CD4-positive, alpha-beta T cell treated with Interleukin-15 for 4 hours (primary cell): ENCODE measurements at regions not wholly inside any gene's neighbourhood (a gene's known extent, or its start where the extent isn't known, plus 50 kb on each side); places are given as distances from the start of the nearest gene placed in this dataset.
"Not testable (repeated sequence)": the region's sequence is repeated elsewhere in the genome, so short reads cannot be mapped to it uniquely, and the experiment has no call there.

Experiments used
- DNase-seq: peaks from one replicate; pipeline ENCODE4 v3.0.0-alpha.2; 2020; ENCODE audit warnings: low spot score

DNA sequence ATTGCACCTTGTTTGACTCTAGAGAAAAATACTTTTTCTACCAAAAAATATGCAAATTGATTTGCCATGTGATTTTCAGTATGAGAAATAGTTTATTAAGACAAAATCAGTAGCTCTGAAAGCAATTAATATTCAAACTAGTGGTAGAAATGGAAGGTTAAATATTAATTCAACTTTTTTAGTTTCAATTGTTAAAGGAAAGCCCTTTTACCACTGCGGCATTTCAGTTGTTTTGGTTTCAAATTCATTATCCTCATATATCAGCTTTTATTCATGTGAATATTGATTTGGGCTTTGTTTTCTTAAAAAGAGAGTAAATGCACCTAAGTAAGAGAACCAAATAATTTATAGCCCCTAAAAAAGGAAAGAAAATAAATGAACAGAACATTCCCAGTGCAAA, 660.6 kb upstream of the CHD1 start:
- DNase-seq, result no peak

DNA sequence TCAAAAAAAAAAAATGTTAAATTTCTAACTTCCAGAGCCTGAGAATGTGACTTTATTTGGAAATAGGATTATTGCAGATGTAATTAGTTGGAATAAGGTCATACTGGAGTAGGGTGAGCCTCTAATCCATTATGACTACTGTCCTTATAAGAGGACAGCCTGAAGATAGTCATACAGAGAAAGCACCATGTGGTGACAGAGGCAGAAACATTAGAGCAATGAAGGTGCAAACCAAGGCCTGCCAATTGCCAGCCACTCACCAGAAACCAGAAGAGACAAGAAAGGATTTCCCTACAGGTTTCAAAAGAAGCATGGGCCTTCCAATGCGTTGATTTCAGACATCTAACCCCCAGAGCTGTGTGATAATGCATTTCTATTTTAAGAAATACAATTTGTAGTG, 659.2 kb upstream of the CHD1 start:
- DNase-seq, result no peak

DNA sequence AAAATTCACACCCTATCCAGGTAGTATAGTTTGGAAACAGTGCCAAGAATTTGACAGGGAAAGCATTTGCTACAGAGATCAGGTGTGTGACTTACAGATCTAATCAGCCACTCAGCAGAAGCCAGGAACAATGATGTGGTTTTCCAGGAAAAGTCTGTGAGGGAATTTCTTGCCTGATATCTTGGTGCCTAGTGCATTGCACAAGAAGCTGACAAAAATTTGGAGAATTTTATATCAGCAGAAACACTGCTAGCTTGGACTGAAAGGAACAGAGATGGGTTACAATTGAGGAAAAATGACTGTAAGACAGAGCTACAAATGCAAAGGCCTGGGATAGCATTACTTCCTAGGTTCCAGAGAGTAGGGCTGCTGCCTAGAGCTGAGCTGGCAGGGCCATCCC, 658.1 kb upstream of the CHD1 start:
- no peak for DNase-seq

- not testable (repeated sequence) for DNase-seq
Measured at GRCh38 chr5:99581204-99581603, 652.4 kb upstream of the CHD1 start.

- DNase-seq, result not testable (repeated sequence)
Measured at GRCh38 chr5:99562937-99563627, 634.3 kb upstream of the CHD1 start.

DNA sequence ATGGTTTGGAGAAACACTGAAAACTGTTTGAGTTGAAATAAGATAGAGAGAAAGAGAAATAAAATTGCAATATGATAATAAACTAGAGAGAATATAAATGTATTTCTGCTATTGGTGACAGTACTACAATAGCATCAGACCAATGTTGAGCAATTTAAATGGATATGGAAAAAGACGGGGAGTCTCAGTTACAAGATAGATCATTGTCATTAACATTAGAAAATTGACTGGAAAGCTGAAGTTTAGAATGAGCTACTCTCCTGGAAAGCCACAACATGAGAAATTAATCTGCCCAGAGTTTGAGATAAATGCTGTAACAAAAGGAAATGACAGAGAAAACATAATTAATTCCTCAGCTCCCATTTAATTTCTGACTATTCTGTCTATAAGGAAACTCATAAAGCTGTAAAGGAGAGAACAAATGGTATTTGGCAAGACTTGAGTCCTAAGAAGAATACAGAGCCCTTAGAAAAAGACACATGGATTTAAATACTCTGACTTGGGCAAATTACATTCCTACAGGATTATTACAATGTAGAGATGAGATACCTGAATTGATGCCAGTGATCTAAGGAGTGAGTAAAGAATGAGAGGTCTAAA, 624.5 kb upstream of the CHD1 start:
- no peak for DNase-seq

DNA sequence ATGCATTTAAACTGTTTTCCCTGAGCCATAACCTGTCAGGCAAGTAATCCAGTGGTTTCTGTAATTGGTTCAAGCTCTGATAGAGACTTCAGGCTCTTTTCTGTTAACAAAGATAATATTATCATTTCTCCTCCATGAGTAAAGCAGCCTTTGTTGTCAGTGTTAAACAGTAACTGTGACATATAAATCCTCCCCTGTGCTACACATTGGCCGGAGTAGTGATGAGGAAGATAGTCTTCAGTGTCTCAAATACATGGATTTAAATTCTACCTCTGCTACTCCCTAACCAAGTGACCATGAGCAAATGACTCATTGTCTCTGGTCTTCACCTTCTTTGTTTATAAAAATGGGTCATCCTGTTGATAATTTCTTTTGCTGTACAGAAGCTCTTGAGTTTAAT, 615.5 kb upstream of the CHD1 start:
- no peak for DNase-seq

DNA sequence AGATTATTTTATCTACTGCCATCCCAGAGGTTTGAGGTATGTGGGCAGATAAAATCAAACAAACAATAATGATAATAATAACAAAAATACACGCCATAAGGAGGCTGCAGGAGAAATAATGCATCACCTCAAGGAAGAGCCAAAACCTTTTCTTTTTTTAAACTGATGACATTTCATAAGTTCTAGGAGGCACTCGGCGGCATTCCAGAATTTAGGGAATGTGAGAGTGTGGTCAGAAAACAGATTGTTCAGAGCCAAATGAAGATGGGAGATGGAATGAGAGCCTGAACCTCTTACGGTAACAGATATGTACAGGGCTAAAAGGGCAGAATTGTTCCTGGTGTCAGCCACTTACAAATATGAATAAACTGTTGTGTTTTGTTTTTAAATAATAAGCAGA, 615.0 kb upstream of the CHD1 start:
- no peak for DNase-seq

DNA sequence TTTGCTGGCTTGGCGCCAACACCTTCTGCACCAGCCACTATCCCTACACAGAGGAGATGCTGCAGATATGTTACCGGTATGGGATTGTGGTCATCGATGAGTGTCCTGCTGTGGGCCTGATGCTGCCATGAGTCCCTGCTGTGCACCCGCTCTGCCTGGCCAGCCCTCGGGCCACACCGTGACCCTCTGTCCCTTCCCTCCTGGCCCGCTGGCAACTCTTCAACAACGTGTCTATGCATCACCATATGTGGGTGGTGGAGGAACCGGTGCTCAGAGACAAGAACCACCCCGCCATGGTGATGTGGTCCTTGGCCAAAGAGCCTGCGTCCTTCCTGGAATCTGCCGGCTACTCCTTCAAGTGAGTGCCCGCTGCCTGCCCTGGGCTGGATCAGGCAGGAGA, 605.4 kb upstream of the CHD1 start:
- not testable (repeated sequence) for DNase-seq

DNA sequence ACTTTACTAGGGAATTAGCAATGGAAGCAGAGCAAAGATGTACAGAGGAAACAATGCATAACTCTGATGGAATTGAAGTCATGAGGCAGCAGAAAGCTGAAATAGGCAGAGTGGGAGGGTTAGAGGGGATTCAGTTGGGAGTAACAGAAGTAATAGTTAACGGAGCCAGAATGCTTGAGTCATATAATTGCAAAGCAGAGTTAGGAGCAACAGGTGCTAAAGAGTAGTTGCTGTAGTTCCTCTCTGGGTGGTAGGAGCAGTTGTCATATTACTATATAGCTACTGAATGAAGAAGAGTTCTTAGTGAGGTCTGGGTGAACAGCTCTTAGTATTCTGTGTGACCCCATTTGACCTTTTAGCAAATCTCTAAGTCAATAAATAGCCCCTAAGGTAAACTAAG, 592.9 kb upstream of the CHD1 start:
- not testable (repeated sequence) for DNase-seq

- DNase-seq, result not testable (repeated sequence)
Measured at GRCh38 chr5:99515864-99516490, 587.2 kb upstream of the CHD1 start.

- not testable (repeated sequence) for DNase-seq
Measured at GRCh38 chr5:99510237-99510866, 581.5 kb upstream of the CHD1 start.

DNA sequence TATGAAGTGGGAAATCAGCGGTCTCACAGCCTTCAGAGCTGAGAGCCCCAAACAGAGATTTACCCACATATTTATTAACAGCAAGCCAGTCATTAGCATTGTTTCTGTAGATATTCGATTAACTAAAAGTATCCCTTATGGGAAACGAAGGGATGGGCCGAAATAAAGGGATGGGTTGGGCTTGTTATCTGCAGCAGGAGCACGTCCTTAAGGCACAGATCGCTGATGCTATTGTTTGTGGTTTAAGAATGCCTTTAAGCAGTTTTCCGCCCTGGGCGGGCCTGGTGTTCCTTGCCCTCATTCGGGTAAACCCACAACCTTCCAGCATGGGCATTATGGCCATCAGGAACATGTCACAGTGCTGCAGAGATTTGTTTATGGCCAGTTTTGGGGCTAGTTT, 580.3 kb upstream of the CHD1 start:
- not testable (repeated sequence) for DNase-seq

DNA sequence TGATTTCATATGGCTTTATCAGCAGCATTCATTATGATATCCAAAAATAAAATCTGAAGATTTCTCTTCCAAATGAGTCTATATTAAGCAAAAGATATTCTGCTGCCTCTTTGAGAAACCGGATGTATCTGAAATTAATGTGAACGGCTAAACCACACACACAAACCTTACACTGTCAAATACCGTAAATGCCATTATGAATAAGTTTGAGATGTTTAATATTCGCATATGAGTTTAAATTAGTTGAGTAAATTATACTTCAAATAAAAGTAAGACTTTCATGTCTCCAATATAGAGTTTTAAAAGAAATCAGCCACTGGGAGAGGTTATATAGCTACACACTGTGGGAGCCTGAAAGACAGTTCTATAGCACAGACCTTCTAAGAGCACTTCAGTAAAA, 566.6 kb upstream of the CHD1 start:
- DNase-seq, result not testable (repeated sequence)

DNA sequence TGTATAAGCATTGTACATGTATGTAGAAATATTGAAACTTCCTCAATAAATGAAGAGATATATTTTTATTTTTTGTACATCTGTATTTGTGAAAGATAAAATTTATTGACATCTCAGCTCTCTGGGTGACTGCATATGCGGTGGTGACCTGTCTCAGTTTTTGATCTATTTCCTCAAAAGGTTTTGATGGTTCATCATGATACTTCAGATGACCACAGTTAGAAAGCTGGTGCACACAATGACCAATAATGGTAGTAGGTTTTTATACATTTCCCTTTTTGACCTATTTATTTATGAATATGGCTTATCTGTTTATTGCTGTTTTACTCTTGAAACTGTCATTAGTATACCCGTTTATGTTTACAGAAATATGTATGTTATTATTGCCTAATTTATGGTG, 549.6 kb upstream of the CHD1 start:
- not testable (repeated sequence) for DNase-seq

GRCh38 chr5:99473328-99473727, 544.5 kb upstream of the CHD1 start:
- DNase-seq, result not testable (repeated sequence)

DNA sequence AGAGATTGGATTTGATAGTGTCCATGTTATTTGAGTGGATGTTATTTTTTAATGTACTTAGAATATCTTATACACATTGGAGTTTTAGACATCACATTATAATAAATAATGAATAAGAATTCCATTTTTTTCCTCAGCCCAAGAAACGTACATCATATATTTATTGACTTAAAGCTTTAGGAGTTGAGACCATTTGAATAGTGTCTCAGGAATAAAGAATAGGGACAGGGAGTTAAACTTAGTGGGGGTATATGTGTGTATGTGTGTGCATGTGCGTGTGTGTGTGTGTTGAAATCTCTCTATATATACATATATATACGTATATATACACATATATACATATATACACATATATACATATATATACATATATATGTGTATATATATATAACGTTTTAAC, 542.9 kb upstream of the CHD1 start:
- not testable (repeated sequence) for DNase-seq

- DNase-seq, result not testable (repeated sequence)
Measured at GRCh38 chr5:99471178-99471577, 542.4 kb upstream of the CHD1 start.

GRCh38 chr5:99470636-99471035, 541.8 kb upstream of the CHD1 start:
- DNase-seq, result not testable (repeated sequence)

- DNase-seq, result no peak
Measured at GRCh38 chr5:99460701-99461100, 531.9 kb upstream of the CHD1 start.

DNA sequence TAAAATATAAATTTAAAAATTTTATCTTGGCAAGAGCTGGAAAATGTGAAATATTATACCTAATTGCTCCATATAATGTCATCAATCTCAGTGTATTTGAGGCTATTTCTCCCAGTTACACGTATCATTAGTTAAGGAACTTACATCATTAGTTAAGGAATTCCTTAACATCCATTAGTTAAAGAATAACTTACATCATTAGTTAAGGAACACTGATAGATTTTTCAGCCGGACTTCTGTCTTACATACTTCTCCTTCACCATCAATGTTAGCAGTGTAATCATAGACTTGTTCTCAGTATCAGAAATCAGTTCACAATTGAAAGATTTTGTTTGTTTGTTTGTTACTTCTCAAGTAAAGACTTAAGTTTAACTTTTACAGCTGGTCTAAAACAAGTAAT, 524.4 kb upstream of the CHD1 start:
- no peak for DNase-seq

DNA sequence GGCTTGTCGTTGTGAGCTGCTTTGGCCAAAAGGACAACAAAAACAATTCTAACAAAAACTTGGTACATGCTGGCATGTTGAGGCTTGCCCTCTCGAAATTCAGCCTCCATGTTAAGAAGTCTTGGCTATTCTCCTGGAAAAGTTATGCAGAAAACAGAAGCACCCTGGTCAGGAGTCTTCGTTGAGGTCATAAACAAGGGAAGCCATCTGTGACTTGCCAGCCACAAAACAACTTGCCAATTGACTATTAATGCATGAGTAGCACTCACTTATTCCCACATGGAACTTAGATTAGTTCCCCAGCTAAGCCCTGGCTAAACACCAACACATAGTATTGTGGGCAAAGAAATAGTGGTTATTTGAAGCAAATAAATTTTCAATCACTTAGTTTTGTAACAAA, 521.0 kb upstream of the CHD1 start:
- DNase-seq, result no peak

- no peak for DNase-seq
Measured at GRCh38 chr5:99445805-99446204, 517.0 kb upstream of the CHD1 start.
